ENCODE measurements at regions not wholly inside any gene's neighbourhood (a gene's known extent, or its start where the extent isn't known, plus 50 kb on each side); places are given as distances from the start of the nearest gene placed in this dataset.

- no peak overlapping the region for H3K27ac ChIP-seq (ENCODE audit: low read depth in 1 of 2, low read length in 2 of 2)
- H3K9ac ChIP-seq (ENCODE audit: low read depth in 1 of 2, low read length in 2 of 2) = no peak overlapping the region
- H3K9me3 ChIP-seq (ENCODE audit: control insufficient read depth in 4 of 4, low read length in 3 of 4) = no peaks in the 10 kb centered on the region
- H3K4me1 ChIP-seq (ENCODE audit: control insufficient read depth in 4 of 4, insufficient read depth in 4 of 4, low read length in 3 of 4) = no peaks in the 10 kb centered on the region
- H3K4me3 ChIP-seq (ENCODE audit: low read depth in 1 of 3, low read length in 3 of 3) = no peak overlapping the region
- WGBS = 80% methylated on average over 2 of the region's 2 CpGs
- no peak for DNase-seq (ENCODE audit: low spot score)
- no peak for TF ChIP-seq RXRA (IDR thresholded peaks at IDR 0.05)
- TF ChIP-seq HNF4G (IDR thresholded peaks at IDR 0.05) = no peak
- no peak for TF ChIP-seq TAF1 (conservative IDR thresholded peaks at IDR 0.05)
- TF ChIP-seq RAD21 (IDR thresholded peaks at IDR 0.05) = no peak
- no peak for TF ChIP-seq CTCF (IDR thresholded peaks at IDR 0.05; ENCODE audit: low read depth, low read length, missing input control)
- TF ChIP-seq HNF4A (conservative IDR thresholded peaks at IDR 0.05) = no peak
- no peak for TF ChIP-seq REST (IDR thresholded peaks at IDR 0.05)
- TF ChIP-seq GABPA (IDR thresholded peaks at IDR 0.05 in 1 of 2, conservative IDR thresholded peaks at IDR 0.05 in 1 of 2) = no peak
- no peak for TF ChIP-seq FOXA1 (IDR thresholded peaks at IDR 0.05)
- no peaks in the 10 kb centered on the region for H3K27me3 ChIP-seq (ENCODE audit: control insufficient read depth in 4 of 4, insufficient read depth in 4 of 4, low read length in 3 of 4)
- no peaks in the 10 kb centered on the region for H3K36me3 ChIP-seq (ENCODE audit: control insufficient read depth in 4 of 4, insufficient read depth in 3 of 4, low read depth in 1 of 4, low read length in 3 of 4)
These were observed 241.5 kb upstream of the CDH18 start for GRCh38 chr5:20229303-20230005.

- Histone ChIP-seq H3K4me1 (ENCODE audit: control insufficient read depth in 4 of 4, insufficient read depth in 4 of 4, low read length in 3 of 4) (no peaks in the 10 kb centered on the region), H3K27me3 (ENCODE audit: control insufficient read depth in 4 of 4, insufficient read depth in 4 of 4, low read length in 3 of 4) (no peaks in the 10 kb centered on the region), H3K4me3 (ENCODE audit: low read depth in 1 of 3, low read length in 3 of 3) (no peak overlapping the region), H3K9me3 (ENCODE audit: control insufficient read depth in 4 of 4, low read length in 3 of 4) (no peaks in the 10 kb centered on the region), H3K36me3 (ENCODE audit: control insufficient read depth in 4 of 4, insufficient read depth in 3 of 4, low read depth in 1 of 4, low read length in 3 of 4) (no peaks in the 10 kb centered on the region), H3K27ac (ENCODE audit: low read depth in 1 of 2, low read length in 2 of 2) (no peak overlapping the region), H3K9ac (ENCODE audit: low read depth in 1 of 2, low read length in 2 of 2) (no peak overlapping the region)
- DNase-seq (ENCODE audit: low spot score) = no peak
- WGBS = 68% methylated on average over 2 of the region's 2 CpGs
- TF ChIP-seq TAF1 (conservative IDR thresholded peaks at IDR 0.05) (no peak), RAD21 (IDR thresholded peaks at IDR 0.05) (no peak), FOXA2 (IDR thresholded peaks at IDR 0.05) (no peak), ZBTB33 (IDR thresholded peaks at IDR 0.05) (no peak), CTCF (IDR thresholded peaks at IDR 0.05; ENCODE audit: low read depth, low read length, missing input control) (no peak), GABPA (IDR thresholded peaks at IDR 0.05 in 1 of 2, conservative IDR thresholded peaks at IDR 0.05 in 1 of 2) (no peak), NR2F2 (IDR thresholded peaks at IDR 0.05) (no peak), HNF4A (conservative IDR thresholded peaks at IDR 0.05) (no peak), RXRA (IDR thresholded peaks at IDR 0.05) (no peak), MAX (IDR thresholded peaks at IDR 0.05) (no peak), JUND (IDR thresholded peaks at IDR 0.05) (no peak), SP1 (IDR thresholded peaks at IDR 0.05) (no peak), HNF4G (IDR thresholded peaks at IDR 0.05) (no peak), REST (IDR thresholded peaks at IDR 0.05) (no peak), FOXA1 (IDR thresholded peaks at IDR 0.05) (no peak), YY1 (IDR thresholded peaks at IDR 0.05) (no peak), ATF3 (IDR thresholded peaks at IDR 0.05) (no peak)
These were observed 237.0 kb upstream of the CDH18 start for GRCh38 chr5:20224966-20225365.
